Cardiac muscle cell (in vitro differentiated cells and primary cell): ENCODE measurements at regions not wholly inside any gene's neighbourhood (a gene's known extent, or its start where the extent isn't known, plus 50 kb on each side); places are given as distances from the start of the nearest gene placed in this dataset.

Experiments
- DNase-seq, 2 donors: peaks; one replicate each; pipeline versions ENCODE4 v3.0.0 to v3.0.0-alpha.2; 2010 to 2017; ENCODE audit warnings: low read depth in 1 of 2, low spot score in 1 of 2
- H3K27ac ChIP-seq: fragments of 200-600 bp; sonication (generic); 2 replicates; pipeline ENCODE4 v1.5.1; 2016
- H3K27me3 ChIP-seq: fragments of 200-600 bp; sonication (generic); 2 replicates; pipeline ENCODE4 v1.6.0; 2016; ENCODE audit warnings: control low read depth
- H3K36me3 ChIP-seq: fragments of 200-600 bp; sonication (generic); 2 replicates; pipeline ENCODE4 v1.5.1; 2016; ENCODE audit warnings: control low read depth
- H3K4me1 ChIP-seq: fragments of 200-600 bp; sonication (generic); 2 replicates; pipeline ENCODE4 v1.8.1; 2017; ENCODE audit warnings: low read depth, mild to moderate bottlenecking, mixed run types
- H3K4me3 ChIP-seq: fragments of 200-600 bp; sonication (generic); 2 replicates; pipeline ENCODE4 v1.5.1; 2016; ENCODE audit warnings: mild to moderate bottlenecking
- H3K9me3 ChIP-seq: fragments of 200-600 bp; sonication (generic); 2 replicates; pipeline ENCODE4 v1.5.1; 2017; ENCODE audit warnings: low read depth, mild to moderate bottlenecking, control low read depth
- CTCF ChIP-seq: IDR thresholded peaks from 2 replicates; pipeline ENCODE4 v1.5.1; 2012; ENCODE audit warnings: low read depth, mild to moderate bottlenecking, low read length

- Histone ChIP-seq H3K4me1 (no peaks in the 10 kb centered on the region), H3K9me3 (no peaks in the 10 kb centered on the region), H3K4me3 (no peak overlapping the region), H3K27me3 (no peaks in the 10 kb centered on the region), H3K36me3 (no peaks in the 10 kb centered on the region), H3K27ac (no peak overlapping the region)
- DNase-seq, result no peak
- TF ChIP-seq CTCF, result no peak
Measured at GRCh38 chr2:128413718-128414341, 95.2 kb upstream of the HS6ST1 start.

- DNase-seq, result no peak
- H3K36me3 ChIP-seq, result no peaks in the 10 kb centered on the region
- no peak overlapping the region for H3K4me3 ChIP-seq
- H3K4me1 ChIP-seq, result no peaks in the 10 kb centered on the region
- no peaks in the 10 kb centered on the region for H3K9me3 ChIP-seq
- H3K27me3 ChIP-seq, result no peaks in the 10 kb centered on the region
- no peak overlapping the region for H3K27ac ChIP-seq
- TF ChIP-seq CTCF, result no peak
Measured at GRCh38 chr2:128414351-128414750, 95.7 kb upstream of the HS6ST1 start.

- no peaks in the 10 kb centered on the region for H3K4me1 ChIP-seq
- no peak overlapping the region for H3K27ac ChIP-seq
- H3K9me3 ChIP-seq, result no peaks in the 10 kb centered on the region
- no peaks in the 10 kb centered on the region for H3K36me3 ChIP-seq
- H3K4me3 ChIP-seq, result no peak overlapping the region
- no peak for DNase-seq
- TF ChIP-seq CTCF, result no peak
- no peaks in the 10 kb centered on the region for H3K27me3 ChIP-seq
Measured at GRCh38 chr2:128414946-128415778, 96.5 kb upstream of the HS6ST1 start.

- Histone ChIP-seq H3K4me3 (no peak overlapping the region), H3K4me1 (no peaks in the 10 kb centered on the region), H3K27ac (no peak overlapping the region), H3K27me3 (no peaks in the 10 kb centered on the region), H3K9me3 (no peaks in the 10 kb centered on the region), H3K36me3 (no peaks in the 10 kb centered on the region)
- no peak for DNase-seq
- no peak for TF ChIP-seq CTCF
Measured at GRCh38 chr2:128415779-128416061, 97.1 kb upstream of the HS6ST1 start.

- Histone ChIP-seq H3K27ac (no peak overlapping the region), H3K4me1 (no peaks in the 10 kb centered on the region), H3K4me3 (no peak overlapping the region), H3K36me3 (no peaks in the 10 kb centered on the region), H3K9me3 (no peaks in the 10 kb centered on the region), H3K27me3 (no peaks in the 10 kb centered on the region)
- no peak for DNase-seq
- TF ChIP-seq CTCF, result no peak
Measured at GRCh38 chr2:128416109-128416785, 97.6 kb upstream of the HS6ST1 start.
